NCI-H82 treated with DMSO at 0.1 percent for 48 hours (cell line): ENCODE measurements at regions not wholly inside any gene's neighbourhood (a gene's known extent, or its start where the extent isn't known, plus 50 kb on each side); places are given as distances from the start of the nearest gene placed in this dataset.

Experiments used
- DNase-seq: peaks from one replicate; lab custom pipeline; 2025; ENCODE audit not compliant: unreplicated experiment; lab: John Stamatoyannopoulos, UW

DNA sequence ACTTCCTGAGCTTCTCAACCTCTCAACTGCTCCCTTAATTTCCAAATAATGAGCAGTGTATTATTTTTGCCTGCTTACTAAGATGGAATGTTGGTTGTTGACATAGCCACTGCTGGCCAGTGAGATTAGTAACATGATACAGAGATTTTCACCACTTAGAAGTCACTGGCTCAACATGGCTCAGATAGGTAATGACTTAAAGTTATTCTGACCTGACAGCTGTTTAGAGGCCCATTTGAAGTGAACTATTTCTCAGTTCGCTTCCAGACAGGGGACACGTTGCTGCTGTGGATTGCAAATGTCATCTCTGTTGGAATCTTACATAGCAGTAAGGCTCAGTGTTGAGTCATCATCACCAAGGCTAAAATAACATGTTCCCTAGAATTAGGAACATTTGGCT lies 490.2 kb downstream of the TLE4 start:
- peak; percentile 88 for DNase-seq

DNA sequence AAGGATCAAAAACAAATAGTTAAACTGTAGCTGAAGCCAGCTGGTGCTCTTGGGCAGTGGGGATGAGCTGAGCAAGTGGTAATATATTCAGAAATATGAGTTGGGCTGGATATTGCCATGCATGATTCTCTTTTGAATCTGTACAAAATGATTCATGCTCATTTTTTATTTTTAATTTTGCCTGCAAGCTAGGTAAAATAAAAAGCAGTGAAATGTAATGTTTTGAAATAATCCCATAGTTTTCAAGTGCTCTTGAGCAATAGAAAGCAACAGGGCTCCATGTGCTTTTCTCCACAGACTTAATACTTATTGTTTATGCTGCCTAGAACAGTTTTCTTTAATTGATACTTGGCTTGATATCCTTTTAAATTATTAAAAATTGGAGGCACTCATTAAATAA lies 489.3 kb downstream of the TLE4 start:
- no peak for DNase-seq

DNA sequence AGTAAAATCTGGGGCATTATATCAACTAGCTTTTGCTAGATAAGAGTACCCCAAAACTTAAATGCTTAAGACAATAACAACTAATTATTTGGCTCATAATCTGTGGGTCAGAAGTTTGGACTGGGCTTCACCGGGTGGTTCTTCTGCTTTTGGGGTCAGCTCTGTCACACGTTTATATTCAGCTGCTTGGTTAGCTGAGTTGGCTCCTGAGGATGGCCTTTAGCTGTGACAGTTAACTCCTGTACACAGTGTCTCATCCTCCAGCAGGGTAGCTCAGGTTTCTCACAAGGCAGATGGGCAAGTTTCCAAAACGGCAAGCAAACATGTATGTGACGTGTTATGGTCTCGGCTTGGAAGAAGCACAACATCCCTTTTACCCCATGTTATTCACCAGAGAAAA lies 488.2 kb downstream of the TLE4 start:
- DNase-seq: no peak

DNA sequence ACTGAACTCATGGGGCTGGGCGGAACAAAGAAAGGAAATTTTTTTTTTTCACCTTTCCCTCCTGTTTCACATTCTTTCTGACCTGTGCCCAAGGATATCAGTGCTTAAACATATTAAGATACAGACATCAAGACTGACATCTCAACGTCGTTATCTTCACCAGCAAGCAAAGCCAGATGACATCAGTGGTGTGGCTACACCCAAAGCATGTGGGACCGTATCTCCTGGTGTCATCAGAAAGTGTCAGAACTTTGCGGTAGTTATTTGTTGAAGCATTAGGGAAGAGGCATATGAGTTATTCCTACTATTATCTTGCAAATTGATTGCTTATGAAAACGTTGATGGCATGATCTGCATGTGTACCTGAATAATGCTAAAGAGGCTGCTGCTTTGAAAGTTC lies 487.4 kb downstream of the TLE4 start:
- DNase-seq: no peak

DNA sequence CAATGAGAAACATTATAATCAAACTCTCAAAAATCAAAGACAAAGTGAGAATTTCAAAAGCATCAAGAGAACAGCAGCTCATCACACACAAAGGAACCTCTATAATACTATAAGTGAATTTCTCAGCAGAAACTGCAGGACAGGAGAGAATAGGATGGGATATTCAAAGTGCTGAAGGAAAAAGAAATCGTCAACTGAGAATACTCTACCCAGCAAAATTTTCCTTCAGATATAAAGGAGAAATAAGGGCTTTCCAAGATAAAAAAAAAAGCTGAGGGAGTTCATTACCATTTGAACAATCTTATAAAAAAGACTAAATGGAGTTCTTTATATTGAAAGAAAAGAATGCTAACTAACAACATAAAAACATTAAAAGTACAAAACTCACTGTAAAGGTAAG lies 481.1 kb downstream of the TLE4 start:
- no peak for DNase-seq

DNA sequence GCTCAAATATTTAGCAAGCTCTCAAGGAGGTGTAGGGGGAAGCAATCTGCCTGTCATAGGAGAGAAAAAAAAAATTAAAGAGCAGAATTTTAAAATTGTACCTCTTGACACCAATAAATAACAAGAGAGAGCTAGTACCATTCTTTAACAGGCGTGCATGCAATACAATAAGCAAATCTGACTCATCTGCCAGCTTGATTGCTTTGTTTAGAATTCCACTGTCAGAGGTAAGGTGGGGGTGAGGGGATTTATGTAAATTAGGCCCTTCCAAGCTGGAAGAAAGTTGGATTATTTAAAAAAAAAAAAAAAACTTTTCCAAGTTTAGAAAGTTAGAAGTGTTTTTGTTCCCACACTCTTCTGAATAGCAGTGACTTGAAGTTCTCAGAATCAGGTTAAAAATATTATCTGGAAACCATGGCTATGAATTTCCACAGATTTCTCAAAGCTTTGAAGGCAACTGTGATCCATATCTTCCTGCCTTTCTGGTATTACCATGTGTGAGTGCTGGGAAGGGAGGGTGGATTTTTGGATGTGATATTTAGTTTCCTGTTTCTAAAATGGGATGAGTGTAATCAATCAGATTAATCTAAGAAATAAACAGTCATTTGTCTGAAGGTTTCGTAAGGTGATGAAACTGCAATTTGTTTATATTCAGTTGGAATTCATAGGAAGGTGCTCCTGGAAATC lies 477.5 kb downstream of the TLE4 start:
- no peak for DNase-seq

DNA sequence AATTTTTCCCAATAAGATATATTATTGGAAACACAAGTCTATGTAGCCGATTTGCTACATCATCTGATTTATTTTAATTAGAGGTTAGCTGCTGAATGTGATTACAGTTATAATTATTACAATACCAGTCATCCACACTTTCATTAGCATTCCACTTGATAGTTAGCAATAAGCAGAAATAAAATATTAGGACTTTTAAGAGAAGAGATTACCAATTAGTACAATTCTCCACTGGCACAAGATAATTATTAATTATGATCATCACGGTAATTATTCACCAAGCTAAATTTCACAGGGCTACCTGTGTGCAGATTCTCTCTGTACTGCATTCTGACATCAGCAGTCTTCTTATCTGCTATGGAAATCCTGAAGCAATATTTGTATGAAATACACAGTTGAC lies 474.7 kb downstream of the TLE4 start:
- no peak for DNase-seq

DNA sequence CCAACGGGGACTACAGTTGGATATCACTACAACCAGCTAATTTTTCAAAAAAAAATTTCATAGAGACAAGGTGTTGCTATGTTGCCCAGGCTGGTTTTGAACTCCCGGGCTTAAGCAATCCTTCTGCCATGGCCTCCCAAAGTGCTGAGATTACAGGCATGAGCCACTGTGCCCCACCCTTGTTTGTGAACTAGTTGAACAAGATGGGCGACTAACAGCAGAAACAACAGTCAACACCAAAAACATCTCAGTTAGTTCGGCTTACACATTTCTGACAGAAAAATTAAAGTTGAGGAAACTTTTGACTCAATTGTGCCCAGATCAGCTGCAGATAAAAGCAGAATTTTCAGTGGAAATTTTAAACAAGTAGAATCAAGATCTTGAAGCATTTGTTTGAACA lies 470.1 kb downstream of the TLE4 start:
- DNase-seq: no peak

DNA sequence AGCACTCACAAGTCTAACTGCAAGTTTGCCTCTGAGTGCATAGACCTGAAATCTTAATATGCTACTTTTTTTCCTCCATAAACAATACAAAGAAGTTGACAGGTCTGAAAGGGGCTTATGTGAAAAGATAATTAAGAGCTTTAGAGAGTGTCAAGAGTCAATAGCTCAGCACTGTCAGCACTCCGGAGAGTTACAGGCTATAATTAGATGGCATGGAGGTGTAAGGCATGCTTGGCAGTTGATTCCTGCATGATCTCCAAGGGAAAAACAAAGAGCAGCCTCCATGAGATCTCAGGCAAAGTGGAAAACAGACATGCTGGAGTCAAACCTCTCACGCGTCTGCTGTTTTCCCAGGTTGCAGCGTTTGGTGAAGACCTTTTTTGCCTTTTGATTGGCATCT lies 468.7 kb downstream of the TLE4 start:
- DNase-seq: peak; percentile 12

DNA sequence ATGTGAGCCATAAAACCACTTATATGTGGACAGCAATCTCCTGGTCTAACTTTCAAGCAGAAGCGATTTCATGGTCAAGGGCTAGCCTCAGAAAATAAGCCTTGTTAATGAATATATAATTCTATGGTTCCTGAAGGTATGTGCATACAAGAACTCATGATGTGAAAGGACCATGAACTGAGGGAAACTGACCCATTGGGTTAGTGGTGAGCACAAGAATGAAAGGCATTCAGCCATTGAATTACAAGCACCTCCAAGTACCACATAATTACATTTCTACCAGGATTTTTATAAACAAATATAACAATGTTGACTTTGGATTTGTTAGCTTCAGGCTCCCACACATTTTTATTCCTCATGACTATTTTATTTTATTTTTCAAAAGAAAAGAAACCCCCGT lies 459.0 kb downstream of the TLE4 start:
- no peak for DNase-seq

DNA sequence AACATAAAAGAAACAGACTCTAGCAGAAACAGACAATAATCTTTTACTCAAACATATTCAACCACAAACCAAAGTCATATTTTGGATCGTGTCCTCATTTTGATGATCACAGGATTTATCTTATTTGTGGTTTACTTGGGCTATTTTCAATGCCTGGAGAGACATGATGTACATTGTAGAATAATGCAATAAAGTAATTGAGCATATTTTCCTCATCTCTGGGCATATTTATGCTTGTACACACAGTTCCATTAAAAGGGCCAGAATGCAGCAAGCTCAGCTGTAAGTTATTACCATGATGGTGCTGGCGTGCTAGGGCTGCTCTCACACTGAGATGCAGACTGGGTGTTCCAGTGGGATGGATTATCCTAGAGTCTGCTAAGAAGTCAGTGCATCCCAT lies 456.7 kb downstream of the TLE4 start:
- DNase-seq: no peak

DNA sequence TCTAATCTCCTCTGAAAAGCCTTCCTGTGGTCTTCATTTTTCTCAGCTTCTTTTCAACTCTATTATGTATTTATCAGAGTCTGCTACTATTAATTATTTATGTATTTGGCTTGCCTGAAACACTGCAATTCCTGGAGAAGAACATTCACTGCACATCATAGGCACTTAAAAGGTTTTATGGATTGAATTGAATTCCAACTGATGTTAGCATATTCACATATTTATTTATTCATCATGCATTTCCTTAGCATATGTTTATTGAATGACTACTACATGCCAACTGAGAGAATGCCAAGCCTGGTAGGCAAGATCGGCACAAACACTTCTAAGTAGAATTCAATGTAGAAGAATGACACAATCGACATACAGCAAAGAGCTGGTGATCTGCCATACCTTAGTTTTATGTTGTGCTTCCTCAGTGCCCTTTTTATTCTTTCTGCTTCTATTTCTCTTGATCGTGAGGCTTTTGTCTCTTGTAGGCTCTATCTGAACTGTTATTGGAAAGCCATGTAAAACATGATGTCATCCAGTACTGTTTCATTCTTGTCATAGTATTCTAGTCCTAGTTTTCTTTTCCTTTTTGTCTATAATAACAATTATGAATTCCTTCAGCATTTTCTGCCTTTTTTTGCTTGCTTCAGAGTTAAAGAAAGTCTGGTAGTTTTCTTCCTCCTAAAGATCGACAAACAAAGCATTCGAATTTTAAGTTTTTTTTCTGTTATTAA lies 454.2 kb downstream of the TLE4 start:
- no peak for DNase-seq

DNA sequence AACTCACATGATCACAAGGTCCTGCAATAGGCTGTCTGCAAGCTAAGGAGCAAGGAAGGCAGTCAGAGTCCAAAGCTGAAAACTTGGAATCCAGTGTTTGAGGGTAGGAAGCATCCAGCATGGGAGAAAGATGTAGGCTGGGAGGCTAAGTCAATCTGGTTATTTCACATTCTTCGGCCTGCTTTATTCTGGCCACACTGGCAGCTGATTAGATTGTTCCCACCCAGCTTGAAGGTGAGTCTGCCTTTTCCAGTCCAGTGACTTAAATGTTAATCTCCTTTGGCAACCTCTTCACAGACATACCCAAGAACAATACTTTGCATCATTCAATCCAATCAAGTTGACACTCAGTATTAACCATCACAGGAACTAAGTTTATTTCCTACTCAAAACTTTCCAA lies 453.4 kb downstream of the TLE4 start:
- no peak for DNase-seq

DNA sequence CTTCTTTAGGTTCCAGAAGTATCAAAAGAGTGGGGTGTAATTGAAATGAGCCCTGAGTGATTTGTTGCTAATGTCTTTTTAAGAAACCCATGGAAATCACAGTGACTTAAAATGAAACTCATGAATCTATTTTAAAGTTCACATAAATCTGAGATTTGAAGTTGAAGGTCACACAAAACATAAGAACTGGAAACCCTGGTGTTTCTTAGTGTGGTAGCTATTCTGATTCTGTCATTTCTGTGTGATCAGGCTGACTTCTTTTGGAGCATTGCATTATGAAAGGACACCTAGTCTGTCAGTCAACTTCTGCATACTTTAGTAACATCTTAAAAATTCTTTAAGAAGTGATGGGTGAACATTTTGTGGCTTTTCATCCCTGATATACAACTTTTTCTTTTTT lies 448.8 kb downstream of the TLE4 start:
- DNase-seq: no peak

DNA sequence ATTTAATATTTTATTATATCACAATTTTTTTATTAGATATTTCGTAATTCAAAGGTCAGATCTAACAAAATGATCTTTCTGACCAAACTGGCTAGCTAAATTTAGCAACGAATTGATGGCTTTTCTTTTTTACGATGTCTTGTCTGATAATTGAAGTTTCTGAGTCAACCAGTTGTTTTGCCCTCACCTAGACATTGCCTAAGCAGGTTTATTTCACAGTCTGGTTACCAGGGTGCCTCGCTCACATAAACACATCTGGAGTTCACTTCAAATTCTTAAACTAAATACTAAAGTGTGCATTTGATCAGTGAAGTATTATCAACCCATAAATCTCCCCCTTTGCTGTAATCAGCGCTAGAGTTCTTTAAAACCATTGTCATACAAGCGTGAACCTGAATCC lies 448.3 kb downstream of the TLE4 start:
- no peak for DNase-seq

DNA sequence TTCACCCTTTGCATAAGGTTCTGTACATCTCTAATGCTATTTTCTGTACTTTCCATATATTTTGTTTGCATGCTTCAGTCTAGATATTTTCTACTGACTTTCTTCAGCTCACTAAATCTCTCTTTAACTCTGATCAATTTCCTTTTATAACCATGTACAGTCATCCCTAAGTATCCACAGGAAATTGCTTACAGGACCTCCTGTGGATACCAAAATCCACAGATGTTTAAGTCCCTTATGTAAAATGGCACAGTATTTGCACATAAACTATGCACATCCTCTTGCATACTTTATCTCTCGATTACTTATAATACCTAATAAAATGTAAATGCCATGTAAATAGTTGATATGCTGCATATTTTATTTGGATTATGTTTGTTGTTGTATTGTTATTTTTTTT lies 442.1 kb downstream of the TLE4 start:
- DNase-seq: no peak

DNA sequence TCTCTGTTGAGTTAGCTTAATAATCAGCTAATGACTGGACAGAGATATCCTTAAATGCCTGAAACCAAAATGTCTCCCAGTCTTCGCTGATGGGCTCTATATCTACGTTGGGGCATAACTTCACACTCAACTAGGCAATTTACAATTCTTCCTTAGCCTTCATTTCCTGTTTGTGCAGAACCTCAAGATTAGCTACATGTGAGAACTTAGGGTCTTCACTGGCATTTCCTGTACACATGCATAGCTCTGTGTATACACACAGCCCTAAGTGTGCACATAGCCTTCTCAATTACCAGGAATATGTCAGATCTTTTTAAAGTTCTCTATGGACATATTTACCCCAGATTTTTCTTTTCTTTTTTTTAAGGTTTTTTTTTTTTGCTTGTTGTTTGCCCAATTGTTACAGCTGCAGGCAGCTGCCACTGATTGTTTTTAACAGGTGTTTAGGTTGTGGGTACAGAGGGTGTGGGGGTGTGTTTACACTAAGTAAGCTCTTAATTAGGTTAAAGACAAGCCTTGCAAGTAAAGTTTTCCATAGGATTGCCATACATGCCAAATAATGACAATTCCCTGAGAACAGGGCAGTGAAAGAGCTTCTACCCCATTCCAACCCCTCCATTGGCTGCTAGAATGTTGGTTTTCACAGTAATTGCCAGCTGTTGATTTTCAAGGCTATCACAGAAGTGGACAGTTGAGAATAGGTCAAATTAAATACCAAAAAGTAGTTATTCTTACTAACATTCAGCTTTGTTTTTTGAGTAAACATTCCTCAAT lies 441.0 kb downstream of the TLE4 start:
- peak; percentile 4 for DNase-seq

DNA sequence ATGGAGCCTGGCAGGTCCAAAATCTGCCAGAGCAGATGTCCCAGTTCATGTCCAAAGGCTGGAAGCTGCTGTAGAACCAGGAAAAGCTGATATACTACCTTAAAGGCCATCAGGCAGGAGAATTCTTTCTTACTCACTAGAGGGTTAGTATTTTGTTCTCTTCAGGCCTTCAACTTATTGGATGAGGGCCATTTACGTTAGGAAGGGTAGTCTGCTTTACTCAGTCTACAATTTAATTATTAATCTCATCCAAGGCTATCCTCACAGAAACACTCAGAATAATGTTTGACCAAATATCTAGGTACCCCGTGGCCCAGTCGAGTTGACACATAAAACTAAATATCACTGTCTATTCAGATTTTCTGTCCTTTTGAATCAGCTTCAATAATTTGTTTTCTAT lies 437.4 kb downstream of the TLE4 start:
- no peak for DNase-seq

DNA sequence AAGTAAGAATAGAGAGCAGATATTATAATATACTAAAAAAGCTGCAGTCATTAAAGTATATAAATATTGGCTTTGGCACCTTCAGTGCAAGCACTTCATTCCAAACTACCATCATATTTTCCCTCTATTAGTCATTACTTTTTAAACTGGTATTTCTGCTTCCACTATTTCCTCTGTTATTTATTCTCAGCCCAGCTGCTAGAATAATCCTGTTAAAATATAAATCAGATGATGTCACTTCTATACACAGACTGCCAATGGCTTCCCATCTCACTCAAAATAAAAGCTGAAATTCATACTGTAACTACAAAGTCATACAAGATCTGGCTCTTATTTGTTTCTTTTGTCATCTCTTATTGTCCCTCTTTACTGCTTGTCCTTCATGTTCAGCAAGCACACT lies 432.9 kb downstream of the TLE4 start:
- no peak for DNase-seq

DNA sequence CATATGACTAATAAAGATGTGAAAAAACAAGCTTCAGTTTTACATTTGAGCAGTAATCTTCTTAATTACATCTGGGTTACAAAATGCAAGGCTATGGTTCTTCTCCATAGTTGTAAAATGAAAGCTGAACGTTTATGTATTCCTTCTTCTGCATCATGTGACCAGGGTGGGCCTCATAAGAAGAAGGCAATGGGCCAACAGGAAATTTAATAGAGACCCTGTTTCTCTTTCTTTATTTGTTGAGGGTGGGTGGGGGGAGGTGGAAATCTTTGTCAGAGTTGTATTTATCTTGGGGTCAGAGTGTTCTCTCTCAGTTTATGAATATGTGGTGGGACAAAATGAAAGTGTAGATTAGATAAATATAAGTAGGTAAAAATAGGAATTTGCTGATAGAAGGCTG lies 418.8 kb downstream of the TLE4 start:
- DNase-seq: no peak

DNA sequence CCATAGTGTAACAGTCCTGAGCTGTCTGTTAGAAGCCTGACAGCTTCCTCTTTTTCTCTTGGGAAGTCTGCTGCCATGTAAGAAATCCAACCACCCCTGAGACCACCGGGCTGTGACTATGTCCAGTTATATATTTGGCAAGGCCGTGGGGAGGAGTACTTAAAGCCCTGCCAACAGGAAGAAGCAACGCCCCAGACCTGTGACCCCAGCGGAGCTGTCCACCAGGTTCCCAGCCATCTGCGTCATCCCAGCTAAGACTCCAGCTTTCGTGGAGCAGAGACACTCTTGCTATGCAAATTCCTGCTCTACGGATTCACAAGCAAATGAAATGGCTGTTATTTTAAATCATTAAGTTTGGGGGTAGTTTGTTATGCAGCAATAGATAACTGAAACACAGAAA lies 417.3 kb downstream of the TLE4 start:
- DNase-seq: no peak

DNA sequence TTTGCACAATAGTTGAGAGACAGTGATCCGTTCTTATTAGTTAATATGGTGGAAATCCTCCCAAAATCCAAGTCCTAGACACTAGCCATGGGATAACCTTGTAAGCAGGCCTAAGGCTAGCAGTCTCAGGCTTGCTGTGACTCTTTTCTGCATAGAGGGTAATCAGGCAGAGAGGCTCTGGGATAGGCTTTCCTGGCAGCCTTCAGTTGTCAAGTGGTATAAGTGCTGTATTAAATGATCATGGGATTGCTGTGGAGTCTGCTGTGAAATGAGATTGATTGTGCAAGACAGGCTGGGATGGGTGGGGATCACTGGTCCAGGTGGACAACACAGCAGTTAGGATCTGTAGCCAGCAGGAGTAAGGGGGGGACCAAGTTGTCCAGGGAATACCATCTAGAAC lies 416.4 kb downstream of the TLE4 start:
- no peak for DNase-seq
